ENCODE measurements at regions not wholly inside any gene's neighbourhood (a gene's known extent, or its start where the extent isn't known, plus 50 kb on each side); places are given as distances from the start of the nearest gene placed in this dataset.

DNA sequence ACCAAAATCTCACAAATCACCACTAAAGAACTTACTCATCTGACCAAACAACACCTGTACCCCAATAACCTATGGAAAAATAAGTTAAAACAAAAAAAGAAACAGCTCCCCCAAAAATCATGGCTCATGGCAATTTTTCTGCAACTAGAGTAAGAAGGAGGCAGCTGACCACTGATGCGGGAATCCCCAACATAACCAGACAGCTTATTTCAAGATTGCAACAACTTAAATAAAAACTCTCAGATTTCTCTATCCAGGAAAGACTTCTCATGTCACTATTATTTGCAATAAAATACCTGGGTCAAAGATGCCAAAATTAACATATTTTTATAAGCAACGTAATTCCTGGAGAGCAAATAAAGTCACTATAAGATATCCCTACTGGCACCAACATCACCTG lies 128.1 kb upstream of the LY86 start:
- TF ChIP-seq POLR2A (IDR thresholded peaks at IDR 0.05; ENCODE audit: low read length) (no peak), GATA1 (IDR thresholded peaks at IDR 0.05; ENCODE audit: low read depth, low read length) (no peak)

All from erythroblast (primary cell).